Naive thymus-derived CD8-positive, alpha-beta T cell (primary cell): ENCODE measurements at regions not wholly inside any gene's neighbourhood (a gene's known extent, or its start where the extent isn't known, plus 50 kb on each side); places are given as distances from the start of the nearest gene placed in this dataset.

Experiments
- ATAC-seq, 2 donors: fragments of 150-1000 bp; cut with Tn5 transposase in 1 of 2; sonication (Bioruptor Pico), chemical (Tn5 transposase) in 1 of 2; 1 replicate in 1 of 2; 2 replicates in 1 of 2; pipeline ENCODE4 v1.10.0; 2021; ENCODE audit warnings: mild to moderate bottlenecking in 2 of 2, moderate library complexity in 2 of 2
- POLR2A ChIA-PET: fragments of 350-600 bp; sonication (Branson Sonifier 250); formaldehyde crosslinking; loops from one replicate; lab custom pipeline; 2021; ENCODE audit warnings: antibody characterized with exemption; lab: Charles Lee
- DNase-seq, 10 donors: peaks; one replicate each; pipeline versions ENCODE4 v3.0.0 to v3.0.0-alpha.2; 2020 to 2022
- H3K27ac Mint-ChIP-seq, 10 donors: one replicate each; pipeline ENCODE4 v1.8.0; 2020 to 2022; ENCODE audit warnings: mild to moderate bottlenecking in 10 of 10, mixed read lengths in 10 of 10, moderate library complexity in 4 of 10, inconsistent platforms in 1 of 10
- H3K27me3 Mint-ChIP-seq, 5 donors: one replicate each; pipeline ENCODE4 v1.8.0; 2021 to 2022; ENCODE audit warnings: mixed read lengths in 5 of 5
- H3K36me3 Mint-ChIP-seq, 3 donors: one replicate each; pipeline ENCODE4 v1.8.0; 2020 to 2022; ENCODE audit warnings: mixed read lengths in 3 of 3, mild to moderate bottlenecking in 2 of 3, inconsistent platforms in 1 of 3
- H3K4me1 Mint-ChIP-seq, 4 donors: one replicate each; pipeline ENCODE4 v1.8.0; 2021 to 2022; ENCODE audit warnings: mixed read lengths in 4 of 4
- H3K4me3 Mint-ChIP-seq, 10 donors: one replicate each; pipeline ENCODE4 v1.8.0; 2020 to 2022; ENCODE audit warnings: mild to moderate bottlenecking in 10 of 10, mixed read lengths in 10 of 10, moderate library complexity in 6 of 10, inconsistent platforms in 1 of 10
- H3K9me3 Mint-ChIP-seq, 9 donors: one replicate each; pipeline ENCODE4 v1.8.0; 2020 to 2022; ENCODE audit warnings: mixed read lengths in 9 of 9, mild to moderate bottlenecking in 3 of 9, inconsistent platforms in 1 of 9, moderate library complexity in 1 of 9

- no peak for ATAC-seq
Observed at GRCh38 chr13:73222627-73223305, 164.0 kb downstream of the KLF5 start.

GRCh38 chr13:73220966-73221720 is 162.3 kb downstream of the KLF5 start:
- H3K27me3 Mint-ChIP-seq, result peaks cover 0 to 3% (median 0%) of the 10 kb centered on the region in 5 donors
- H3K36me3 Mint-ChIP-seq, result no peaks in the 10 kb centered on the region
- ATAC-seq (no peak), DNase-seq (no peak)
- H3K27ac Mint-ChIP-seq, result peak overlapping the region in 2 of 10 donors; percentile 48 to 58
- POLR2A ChIA-PET, result no interaction called here
- no peak overlapping the region for H3K4me3 Mint-ChIP-seq
- H3K9me3 Mint-ChIP-seq, result no peaks in the 10 kb centered on the region
- H3K4me1 Mint-ChIP-seq, result peaks cover 0 to 11% (median 6%) of the 10 kb centered on the region in 4 donors

More at GRCh38 chr13:73222627-73223305, 164.0 kb downstream of the KLF5 start:
- no peak for DNase-seq
- POLR2A ChIA-PET, result no interaction called here
- no peaks in the 10 kb centered on the region for H3K36me3 Mint-ChIP-seq
- no peak overlapping the region for H3K27ac Mint-ChIP-seq
- peaks cover 0 to 20% (median 7%) of the 10 kb centered on the region in 4 donors for H3K4me1 Mint-ChIP-seq
- H3K4me3 Mint-ChIP-seq, result no peak overlapping the region
- no peaks in the 10 kb centered on the region for H3K9me3 Mint-ChIP-seq
- H3K27me3 Mint-ChIP-seq, result peaks cover 0 to 3% (median 0%) of the 10 kb centered on the region in 5 donors

DNA sequence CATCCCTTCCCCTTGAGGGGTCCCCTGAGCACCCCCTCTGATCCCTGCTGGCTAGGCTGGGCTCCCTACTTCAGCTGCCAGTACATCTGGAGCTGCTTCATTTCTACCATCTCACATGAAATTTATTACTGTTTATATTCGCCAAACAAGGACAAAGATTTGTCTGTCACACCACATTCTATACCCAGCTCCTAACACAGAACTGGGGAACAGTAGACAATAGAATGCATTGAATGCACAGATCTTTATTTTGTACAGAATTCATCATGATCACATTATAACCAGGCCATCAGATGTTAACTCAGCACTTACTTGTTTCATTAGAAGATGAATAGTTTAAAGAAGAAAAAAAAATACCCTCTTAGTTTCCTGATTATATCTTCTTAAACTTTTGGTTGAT is 159.4 kb downstream of the KLF5 start:
- POLR2A ChIA-PET, result no interaction called here
- Mint-ChIP-seq H3K27ac (peak overlapping the region in 1 of 10 donors; percentile 41), H3K36me3 (no peaks in the 10 kb centered on the region), H3K9me3 (no peaks in the 10 kb centered on the region), H3K4me1 (peaks cover 0 to 7% (median 4%) of the 10 kb centered on the region in 4 donors), H3K4me3 (no peak overlapping the region), H3K27me3 (peaks cover 0 to 6% (median 3%) of the 10 kb centered on the region in 5 donors)
- DNase-seq (no peak), ATAC-seq (no peak)

DNA sequence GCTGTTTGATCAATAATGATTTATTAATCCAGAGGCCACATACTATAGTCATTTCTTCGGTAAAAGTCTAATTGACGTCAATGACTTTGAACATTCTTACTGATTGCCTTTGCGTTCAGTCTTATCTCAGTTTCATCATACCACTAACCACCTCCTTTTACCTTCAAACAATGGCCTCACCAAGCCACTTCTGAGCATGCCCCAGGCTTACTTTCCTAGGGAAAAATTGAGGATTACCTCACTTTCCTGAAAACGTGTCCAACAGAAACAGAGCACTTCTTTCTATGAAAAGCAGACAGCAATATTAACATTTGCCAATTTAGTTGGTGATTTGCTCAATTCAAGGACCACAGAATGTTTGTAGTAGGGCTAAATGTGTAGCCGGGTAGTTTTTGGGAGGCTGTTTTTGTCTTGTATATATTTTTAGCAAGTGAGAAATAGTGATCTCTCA is 157.6 kb downstream of the KLF5 start:
- Mint-ChIP-seq H3K27ac (no peak overlapping the region), H3K9me3 (no peaks in the 10 kb centered on the region), H3K36me3 (no peaks in the 10 kb centered on the region), H3K4me3 (no peak overlapping the region), H3K4me1 (peaks cover 6 to 17% (median 8%) of the 10 kb centered on the region in 4 donors), H3K27me3 (peaks cover 0 to 6% (median 3%) of the 10 kb centered on the region in 5 donors)
- POLR2A ChIA-PET, result no interaction called here
- ATAC-seq (no peak), DNase-seq (no peak)

- H3K9me3 Mint-ChIP-seq, result no peaks in the 10 kb centered on the region
- DNase-seq (no peak), ATAC-seq (no peak)
- peaks cover 0 to 6% (median 3%) of the 10 kb centered on the region in 5 donors for H3K27me3 Mint-ChIP-seq
- H3K36me3 Mint-ChIP-seq, result no peaks in the 10 kb centered on the region
- H3K4me1 Mint-ChIP-seq, result peaks cover 6 to 17% (median 9%) of the 10 kb centered on the region in 4 donors
- no peak overlapping the region for H3K27ac Mint-ChIP-seq
- POLR2A ChIA-PET, result no interaction called here
- H3K4me3 Mint-ChIP-seq, result no peak overlapping the region
Observed at GRCh38 chr13:73215823-73216222, 157.0 kb downstream of the KLF5 start.

DNA sequence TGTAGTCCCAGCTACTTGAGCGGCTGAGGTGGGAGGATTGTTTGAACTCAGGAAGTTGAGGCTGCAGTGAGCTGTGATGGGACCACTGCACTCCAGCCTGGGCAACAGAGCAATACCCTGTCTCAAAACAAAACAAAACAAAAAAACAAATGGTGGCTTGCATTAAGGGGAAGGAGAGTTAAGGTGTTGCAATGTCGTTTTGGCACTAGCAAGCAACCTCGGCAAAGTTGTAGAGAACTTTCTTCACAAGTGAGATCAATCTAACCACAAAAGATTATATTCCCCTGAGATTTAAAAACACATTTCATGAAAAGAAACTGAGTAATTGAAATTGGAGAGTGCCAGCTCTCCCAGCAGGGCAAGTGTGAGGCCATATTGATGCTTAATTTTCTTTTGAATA is 153.7 kb downstream of the KLF5 start:
- POLR2A ChIA-PET, result no interaction called here
- peak overlapping the region in 6 of 10 donors; percentile 1 to 87 (median 66) for H3K27ac Mint-ChIP-seq
- ATAC-seq (peak; percentile 53 to 57), DNase-seq (peak in 2 of 10 donors; percentile 22 to 25)
- peak overlapping the region in 7 of 10 donors; percentile 0 to 53 (median 36) for H3K4me3 Mint-ChIP-seq
- H3K27me3 Mint-ChIP-seq, result peaks cover 0 to 6% (median 3%) of the 10 kb centered on the region in 5 donors
- H3K4me1 Mint-ChIP-seq, result peaks cover 6 to 17% (median 9%) of the 10 kb centered on the region in 4 donors
- no peaks in the 10 kb centered on the region for H3K36me3 Mint-ChIP-seq
- H3K9me3 Mint-ChIP-seq, result no peaks in the 10 kb centered on the region

DNA sequence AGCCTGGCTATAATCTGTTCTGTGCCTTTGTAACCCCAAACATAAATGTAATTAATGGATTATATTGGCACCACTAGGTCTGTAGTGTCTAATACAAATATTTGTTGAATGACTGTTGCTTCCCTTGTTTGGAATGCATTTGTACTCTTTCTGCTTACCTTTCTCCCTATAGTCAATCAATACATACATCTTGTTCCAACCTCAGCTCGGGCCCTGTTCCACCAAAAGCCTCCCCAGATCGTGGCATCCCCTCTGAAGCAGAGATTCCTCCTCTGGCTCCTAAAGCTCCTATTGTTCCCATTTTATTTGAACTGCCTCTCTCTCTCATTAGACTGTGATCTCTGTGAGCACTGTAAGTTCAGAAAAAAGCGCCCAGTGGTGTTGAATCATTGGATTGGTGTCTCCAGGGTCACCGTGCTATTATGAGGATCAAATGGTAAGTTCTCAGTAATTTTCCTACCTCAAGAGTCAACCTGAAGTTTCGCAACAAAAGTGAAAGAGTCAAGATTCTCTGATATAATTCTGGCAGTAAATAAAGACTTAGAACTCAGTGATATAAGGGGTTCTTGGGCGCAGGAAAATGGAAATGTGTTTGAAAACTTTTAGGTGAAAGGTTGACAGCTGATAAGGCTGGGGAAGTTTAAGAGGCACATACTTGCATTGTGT is 151.5 kb downstream of the KLF5 start:
- Mint-ChIP-seq H3K4me1 (peaks cover 6 to 12% (median 9%) of the 10 kb centered on the region in 4 donors), H3K9me3 (no peaks in the 10 kb centered on the region), H3K27ac (peak overlapping the region in 1 of 10 donors; percentile 41), H3K27me3 (peaks cover 0 to 6% (median 2%) of the 10 kb centered on the region in 5 donors), H3K36me3 (no peaks in the 10 kb centered on the region), H3K4me3 (no peak overlapping the region)
- ATAC-seq (no peak), DNase-seq (no peak)
- POLR2A ChIA-PET, result no interaction called here

DNA sequence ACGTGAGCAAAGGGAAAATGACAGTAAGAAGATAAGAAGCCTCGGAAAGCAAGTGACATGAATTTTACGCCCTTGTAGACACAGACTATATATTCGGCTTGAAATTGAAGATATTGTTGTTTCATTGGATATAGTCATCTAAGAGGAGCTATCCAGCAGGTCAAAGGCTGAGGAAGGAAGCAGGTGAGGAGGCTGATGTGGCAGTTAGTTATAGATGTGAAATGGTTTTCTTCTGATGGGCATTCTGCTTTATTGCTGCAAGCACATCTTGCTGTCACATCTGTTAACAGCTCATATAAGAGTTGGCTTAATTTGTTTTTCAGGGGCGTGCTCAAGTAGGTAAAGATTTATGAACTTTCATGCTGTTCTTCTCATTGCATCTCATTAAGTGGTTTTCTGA is 146.1 kb downstream of the KLF5 start:
- POLR2A ChIA-PET, result interaction anchor here (0.6 kb wide), 1 partner anchor 92 kb away, joined by 3 read pairs; no protein-coding TSS in a partner anchor
- Mint-ChIP-seq H3K4me3 (no peak overlapping the region), H3K27me3 (peaks cover 10 to 23% (median 16%) of the 10 kb centered on the region in 5 donors), H3K9me3 (no peaks in the 10 kb centered on the region), H3K4me1 (no peaks in the 10 kb centered on the region), H3K36me3 (no peaks in the 10 kb centered on the region), H3K27ac (no peak overlapping the region)
- ATAC-seq (no peak), DNase-seq (no peak)

GRCh38 chr13:73201626-73202025 is 142.8 kb downstream of the KLF5 start:
- H3K4me1 Mint-ChIP-seq, result no peaks in the 10 kb centered on the region
- ATAC-seq, result no peak
- POLR2A ChIA-PET, result no interaction called here

DNA sequence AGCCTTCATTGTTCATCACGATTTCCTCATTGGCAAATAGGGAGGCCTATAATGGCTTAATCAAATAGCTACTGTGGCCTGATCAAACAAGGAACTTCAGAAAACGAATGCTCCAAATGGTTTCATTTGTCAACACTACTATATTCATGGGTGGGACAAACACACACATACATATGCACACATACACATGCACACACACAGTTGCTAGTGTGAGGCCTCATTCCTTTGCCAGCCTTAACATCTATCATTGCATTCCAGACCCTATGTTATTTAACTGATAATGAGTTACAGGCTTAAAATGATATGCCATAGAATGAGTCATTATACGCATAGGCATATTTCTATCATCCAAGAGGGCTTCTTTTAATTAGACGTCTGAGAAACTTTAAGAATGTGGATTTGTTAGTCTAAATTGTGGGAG is 140.2 kb downstream of the KLF5 start:
- H3K4me1 Mint-ChIP-seq, result no peaks in the 10 kb centered on the region
- H3K36me3 Mint-ChIP-seq, result no peaks in the 10 kb centered on the region
- no peak for ATAC-seq
- DNase-seq, result no peak
- H3K27me3 Mint-ChIP-seq, result peaks cover 8 to 16% (median 11%) of the 10 kb centered on the region in 5 donors
- H3K9me3 Mint-ChIP-seq, result peaks cover 0 to 5% (median 0%) of the 10 kb centered on the region in 9 donors
- H3K4me3 Mint-ChIP-seq, result no peak overlapping the region
- H3K27ac Mint-ChIP-seq, result no peak overlapping the region
- POLR2A ChIA-PET, result no interaction called here

More at GRCh38 chr13:73201626-73202025, 142.8 kb downstream of the KLF5 start:
- Mint-ChIP-seq H3K9me3 (no peaks in the 10 kb centered on the region), H3K27me3 (peaks cover 9 to 23% (median 17%) of the 10 kb centered on the region in 5 donors), H3K36me3 (no peaks in the 10 kb centered on the region), H3K27ac (no peak overlapping the region), H3K4me3 (no peak overlapping the region)
- no peak for DNase-seq

DNA sequence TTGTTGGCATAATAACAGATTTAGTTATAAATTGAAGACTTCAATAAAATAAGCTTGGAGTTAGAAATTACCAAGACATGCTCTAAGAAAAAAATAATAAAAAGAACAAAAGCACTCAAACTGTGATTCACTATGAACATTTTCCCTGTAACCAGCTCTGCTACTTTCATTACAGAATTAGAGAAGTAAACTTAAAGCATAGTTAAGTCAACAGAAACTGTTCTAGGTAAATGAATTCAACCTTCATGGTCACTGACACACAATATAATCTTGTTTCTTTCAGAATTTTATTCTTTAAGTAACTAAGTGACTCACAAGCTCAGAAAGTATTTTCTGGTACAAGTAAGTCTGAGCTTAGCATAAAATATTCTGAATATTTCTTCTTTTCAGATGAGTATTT is 136.3 kb downstream of the KLF5 start:
- no peak for ATAC-seq
- H3K36me3 Mint-ChIP-seq, result no peaks in the 10 kb centered on the region
- POLR2A ChIA-PET, result no interaction called here

GRCh38 chr13:73194310-73194709 is 135.5 kb downstream of the KLF5 start:
- Mint-ChIP-seq H3K4me1 (peaks cover 0 to 6% (median 0%) of the 10 kb centered on the region in 4 donors), H3K4me3 (no peak overlapping the region), H3K27ac (no peak overlapping the region), H3K36me3 (no peaks in the 10 kb centered on the region), H3K27me3 (peaks cover 0 to 8% (median 0%) of the 10 kb centered on the region in 5 donors), H3K9me3 (peaks cover 0 to 5% (median 0%) of the 10 kb centered on the region in 9 donors)
- POLR2A ChIA-PET, result no interaction called here
- DNase-seq, result no peak
- no peak for ATAC-seq

More for the DNA sequence above, 136.3 kb downstream of the KLF5 start:
- Mint-ChIP-seq H3K27me3 (peaks cover 0 to 8% (median 0%) of the 10 kb centered on the region in 5 donors), H3K9me3 (peaks cover 0 to 5% (median 0%) of the 10 kb centered on the region in 9 donors), H3K27ac (no peak overlapping the region), H3K4me1 (peaks cover 0 to 5% (median 0%) of the 10 kb centered on the region in 4 donors), H3K4me3 (no peak overlapping the region)
- DNase-seq, result no peak
